Fibroblast of skin of scalp (primary cell): ENCODE measurements at regions not wholly inside any gene's neighbourhood (a gene's known extent, or its start where the extent isn't known, plus 50 kb on each side); places are given as distances from the start of the nearest gene placed in this dataset.
"Not testable (repeated sequence)": the region's sequence is repeated elsewhere in the genome, so short reads cannot be mapped to it uniquely, and the experiment has no call there.

Experiments used
- DNase-seq: peaks from one replicate; pipeline ENCODE4 v3.0.0-alpha.2; 2013

DNA sequence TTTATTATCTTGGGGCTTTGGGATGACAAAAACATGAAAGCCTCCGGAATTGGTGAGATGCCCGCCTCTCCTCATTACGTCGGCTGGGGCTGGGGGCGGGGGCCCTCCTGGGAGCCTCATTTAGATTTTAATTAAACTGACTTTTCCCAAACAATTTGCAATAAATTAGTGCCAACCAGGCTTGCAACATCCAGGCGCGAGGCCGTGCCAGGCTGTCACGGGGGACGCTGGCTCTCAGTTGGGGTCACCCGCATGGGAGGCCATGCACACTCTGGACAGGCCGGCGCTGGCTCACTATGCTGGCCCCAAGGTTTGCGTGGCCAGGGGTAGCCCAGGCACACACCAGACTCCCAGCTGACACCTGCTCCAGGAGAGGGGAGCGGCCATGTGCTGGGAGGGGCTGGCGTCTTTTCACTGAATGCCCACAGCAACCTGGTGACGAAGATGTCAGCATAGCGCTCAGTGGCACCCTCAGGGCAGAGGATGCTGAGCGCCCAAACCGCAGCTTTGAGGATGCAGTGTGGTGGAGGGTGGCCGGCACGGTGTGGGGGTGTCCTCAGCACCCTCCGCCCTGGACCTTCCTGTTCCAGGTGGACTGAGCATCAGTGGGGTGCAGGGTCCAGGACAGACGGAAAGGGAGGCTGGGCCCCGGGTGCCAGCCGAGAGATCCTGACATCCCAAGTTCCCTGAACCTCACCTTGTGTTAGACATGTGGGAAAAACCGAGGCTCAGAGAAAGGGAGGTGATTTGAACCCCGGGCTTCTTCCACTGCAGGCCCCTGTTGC, 190.8 kb upstream of the C14orf180 start:
- no peak for DNase-seq

DNA sequence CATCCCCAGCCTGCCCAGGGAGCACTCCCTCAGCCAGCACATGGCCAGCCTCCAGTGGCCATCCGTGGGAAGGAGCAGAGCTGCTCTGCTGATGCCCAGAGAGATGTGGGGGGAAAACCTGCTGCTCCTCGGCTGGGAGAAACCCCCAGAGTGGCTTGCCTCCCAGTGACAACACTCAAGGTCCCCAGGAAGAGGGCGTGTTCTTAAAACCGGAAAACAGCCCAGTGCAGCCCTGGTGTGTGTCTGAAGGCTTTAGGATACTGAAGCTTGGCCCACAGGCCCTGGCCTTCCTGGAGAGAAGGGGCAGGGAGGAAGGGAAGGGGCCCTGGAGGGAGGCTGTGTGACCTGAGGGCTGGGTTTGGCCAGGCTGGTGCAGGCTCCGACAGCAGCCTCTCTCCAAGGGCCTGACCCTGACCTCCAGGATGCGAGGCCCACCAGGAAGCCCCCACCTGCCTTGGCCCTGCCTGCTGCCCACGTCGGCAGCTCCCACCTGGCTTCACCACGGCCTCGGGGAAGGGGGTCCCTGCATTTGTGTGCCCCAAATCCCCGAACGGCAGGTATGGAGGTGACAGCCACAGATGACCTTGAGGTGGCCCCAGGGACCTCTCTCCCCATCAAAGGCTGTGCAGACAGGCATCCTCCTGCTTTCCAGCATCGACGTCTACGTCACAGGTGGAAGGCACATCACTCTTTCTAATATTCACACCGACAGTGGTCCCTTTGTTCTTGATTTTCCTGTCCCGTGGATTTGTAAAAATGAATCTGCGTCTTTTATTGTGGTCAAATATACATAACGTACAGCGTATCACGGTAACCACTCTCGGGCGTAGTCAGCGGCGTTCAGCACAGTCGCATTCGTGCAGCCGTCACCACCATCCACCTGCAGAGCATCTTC, 190.0 kb upstream of the C14orf180 start:
- no peak for DNase-seq

DNA sequence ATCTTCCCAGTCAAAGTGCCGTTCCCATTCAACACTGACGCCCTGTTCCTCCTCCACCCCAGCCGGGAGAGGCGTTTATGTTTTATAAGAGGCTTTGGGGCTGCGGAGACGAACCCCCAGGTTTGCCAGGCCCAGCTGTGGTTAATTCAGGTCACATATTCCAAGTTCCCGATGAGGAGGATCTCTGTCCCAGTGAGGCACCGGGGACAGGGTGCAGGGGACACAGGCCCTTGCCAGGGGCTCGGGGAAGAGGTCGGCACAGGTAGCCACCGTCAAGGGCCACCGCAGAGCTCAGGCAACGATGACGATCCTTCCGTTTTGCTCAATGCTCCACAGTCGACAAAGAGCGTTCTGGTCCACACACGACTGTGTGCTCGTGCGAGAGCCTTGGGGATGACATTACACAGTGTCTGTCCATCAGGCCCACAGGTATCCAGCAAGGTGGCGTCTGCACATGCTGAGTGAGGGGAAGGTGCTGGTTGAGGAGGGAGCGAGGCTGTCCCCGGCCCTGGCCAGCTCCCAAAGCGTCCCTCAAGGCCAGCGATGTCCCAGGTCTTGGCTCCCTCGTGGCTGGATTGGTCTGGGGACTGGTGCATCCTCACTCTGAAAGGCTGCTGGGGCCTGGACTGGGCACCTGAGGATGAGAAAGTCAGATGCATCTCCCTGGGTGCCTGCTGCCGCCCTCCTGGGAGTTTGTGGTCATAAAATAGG, 189.2 kb upstream of the C14orf180 start:
- DNase-seq = no peak

DNA sequence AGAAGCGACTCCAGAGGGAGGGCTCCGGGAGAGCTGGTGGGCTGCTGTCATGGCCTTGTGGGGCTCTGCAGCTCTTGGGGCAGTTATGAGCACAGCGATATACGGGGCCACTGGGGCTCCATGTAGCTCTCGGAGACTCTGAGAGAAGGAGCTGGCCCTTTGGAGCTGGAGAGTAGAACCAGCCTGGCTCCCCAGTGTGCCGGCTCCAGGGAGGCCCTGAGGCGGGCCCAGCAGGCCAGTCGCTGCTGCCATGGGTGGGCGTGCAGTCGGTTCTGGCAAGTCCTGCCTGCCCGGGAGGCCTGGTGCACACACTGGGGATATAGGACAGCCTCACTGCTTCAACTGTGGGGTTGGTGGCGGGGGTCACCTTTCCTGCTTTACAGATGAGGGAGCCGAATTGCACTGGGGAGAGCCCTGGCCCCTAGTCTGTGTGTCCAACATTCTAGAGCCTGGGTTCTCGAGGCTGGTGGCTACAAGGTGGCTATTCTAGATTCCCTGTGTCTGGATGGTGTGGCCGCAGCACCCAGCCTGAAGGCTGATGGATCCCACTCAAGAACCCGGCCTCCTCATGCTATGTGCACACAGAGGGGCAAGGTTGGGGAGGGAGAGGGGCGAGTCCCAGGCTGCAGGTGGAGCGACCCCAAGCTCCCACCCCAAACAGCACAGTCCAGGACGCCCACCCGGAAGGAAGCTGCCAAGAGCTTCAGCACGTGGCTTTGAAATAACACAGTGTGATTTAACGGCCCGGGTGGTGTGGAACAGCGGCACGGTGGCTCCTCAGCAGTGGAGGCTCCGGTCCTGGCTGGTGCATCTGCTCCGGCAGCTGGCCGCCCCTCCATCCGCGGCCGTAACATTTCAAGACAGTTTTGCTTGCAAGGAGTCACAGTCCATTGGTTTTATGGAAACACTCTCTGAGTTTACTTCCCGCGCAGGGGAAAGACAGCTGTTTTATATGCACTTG, 188.3 kb upstream of the C14orf180 start:
- no peak for DNase-seq

DNA sequence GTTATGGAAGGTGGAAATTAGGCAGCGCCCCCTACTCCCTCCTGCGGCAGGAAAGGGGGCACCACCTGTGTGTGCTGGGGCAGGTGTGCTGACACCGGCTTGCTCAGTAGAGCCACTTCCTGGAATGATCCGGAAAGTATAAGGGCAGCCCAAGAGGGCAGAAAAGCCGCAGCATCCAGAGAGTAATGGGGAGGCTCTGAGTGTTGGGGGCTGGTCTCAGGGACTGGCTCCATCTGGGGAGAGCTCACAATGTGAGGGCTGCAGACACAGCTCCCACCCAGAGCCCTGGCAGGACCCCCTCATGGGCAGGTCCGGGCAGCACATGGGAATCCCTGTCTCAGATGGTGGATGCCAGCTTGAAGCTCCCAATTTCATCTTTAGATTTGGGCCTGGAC, 187.6 kb upstream of the C14orf180 start:
- no peak for DNase-seq

DNA sequence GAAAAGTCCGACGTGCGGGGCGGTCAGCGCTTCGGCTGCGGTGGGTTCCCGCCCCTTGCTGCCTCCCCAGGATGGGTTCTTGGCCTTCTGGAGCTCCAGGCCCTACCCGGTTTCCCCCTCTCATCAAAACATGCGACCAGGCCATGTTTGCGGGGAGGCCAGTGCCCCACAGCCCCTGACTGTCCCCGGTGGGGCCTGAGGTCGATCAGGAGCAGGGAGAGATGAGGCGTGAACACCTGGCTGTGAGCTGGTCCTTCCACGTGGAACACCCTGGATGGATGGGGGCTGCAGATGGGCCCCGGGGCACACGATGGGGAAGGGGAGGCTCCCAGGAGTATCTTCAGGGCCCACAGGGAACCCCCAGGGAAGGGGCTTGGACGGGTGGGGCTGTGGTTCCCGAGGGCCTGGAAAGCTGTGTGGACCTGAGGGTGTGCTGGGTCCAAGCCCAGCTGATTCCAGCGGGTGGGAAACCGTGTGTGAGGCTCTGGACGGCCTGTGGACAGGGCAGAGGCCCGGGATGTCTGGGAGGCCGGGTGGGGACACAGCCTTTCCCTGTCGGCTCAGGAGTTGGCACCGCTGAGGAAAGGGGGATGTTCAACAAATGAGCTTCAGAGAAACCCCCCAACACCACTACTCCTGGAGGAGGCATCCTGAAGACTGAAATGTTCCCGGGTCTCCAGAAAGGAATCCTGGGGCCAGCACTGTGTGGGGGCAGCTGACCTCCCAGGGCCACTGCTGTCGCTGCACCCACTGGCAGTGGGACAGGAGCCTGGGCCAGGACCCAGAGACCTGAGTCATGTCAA, 187.0 kb upstream of the C14orf180 start:
- no peak for DNase-seq

DNA sequence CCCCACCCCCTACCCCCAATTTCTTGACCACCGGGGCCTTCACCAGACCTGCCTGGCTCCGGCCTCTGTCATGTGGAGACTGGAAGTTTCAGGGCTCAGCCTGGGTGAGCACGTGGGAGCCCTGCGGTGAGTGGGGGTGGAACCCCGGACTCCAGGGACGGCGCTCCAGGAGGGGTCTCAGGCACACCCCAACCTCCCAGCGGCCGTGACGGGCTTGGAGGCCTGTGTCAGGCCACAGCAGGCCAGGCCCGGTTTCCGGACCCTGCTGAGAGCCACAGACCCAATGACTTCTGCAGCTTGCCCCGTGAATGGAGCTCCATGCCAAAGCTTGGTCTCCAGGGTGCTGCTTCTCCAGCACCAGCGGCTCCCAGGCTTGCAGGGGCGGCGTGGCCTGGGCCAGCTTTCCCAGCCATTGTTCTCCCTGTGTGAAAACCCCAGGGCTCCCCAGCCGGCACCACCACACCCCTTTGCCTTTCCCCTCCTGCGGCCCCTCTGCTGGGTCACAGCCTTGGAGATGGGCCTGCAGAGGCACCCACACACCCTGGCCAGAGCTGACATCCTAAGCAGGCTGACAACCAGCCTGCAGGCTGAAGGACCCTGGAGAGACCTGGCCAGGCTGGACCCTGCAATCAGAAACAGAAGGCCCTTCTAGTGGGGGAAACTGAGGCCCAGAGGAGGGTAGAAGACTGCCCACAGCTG, 186.2 kb upstream of the C14orf180 start:
- no peak for DNase-seq

DNA sequence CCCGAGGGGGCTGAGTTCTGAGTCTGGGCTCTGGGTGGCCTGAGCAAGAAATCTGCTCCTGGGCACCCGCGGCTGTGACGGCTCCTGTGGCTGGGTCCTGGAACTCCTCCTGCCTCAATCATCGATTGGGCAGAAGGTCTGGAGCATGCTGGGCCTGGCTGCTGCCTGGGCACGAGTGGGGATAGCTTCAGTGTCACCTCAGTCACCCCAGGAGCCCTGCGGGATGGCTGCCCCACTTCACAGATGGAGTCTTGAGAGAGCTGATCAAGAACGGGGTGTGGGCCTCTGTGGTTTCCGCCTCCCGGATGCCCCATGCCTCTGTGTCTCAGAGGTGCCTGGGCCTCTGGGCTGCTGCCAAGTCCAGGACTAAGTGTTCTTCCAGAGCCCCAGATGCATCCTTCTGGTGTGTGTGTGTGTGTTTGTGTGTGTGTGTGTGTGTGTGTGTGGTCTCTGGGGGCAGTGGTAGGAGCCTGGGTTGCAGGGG, 185.6 kb upstream of the C14orf180 start:
- DNase-seq = peak; percentile 5

DNA sequence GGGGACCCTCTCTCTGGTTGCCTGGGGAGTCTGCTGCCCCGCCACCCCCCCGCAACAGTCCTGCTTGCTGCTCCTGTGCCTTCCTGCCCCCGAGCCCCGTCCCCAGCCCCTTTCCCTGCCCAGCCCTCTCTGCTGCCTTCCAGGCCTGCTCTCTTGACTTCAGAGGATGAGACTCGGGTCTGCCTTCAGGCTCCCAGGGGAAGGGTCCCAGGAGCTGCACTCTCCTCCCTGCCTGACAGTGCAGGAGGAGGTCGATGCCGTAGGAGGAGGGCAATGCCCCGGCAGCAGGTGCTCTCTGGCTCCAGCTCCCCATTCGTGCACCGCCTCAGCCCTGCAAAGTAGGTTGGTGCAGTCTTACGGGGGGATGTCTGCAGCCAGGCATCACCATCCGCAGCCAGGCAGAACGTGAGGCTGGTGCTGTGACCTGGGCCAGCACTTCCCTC, 185.1 kb upstream of the C14orf180 start:
- DNase-seq = no peak

DNA sequence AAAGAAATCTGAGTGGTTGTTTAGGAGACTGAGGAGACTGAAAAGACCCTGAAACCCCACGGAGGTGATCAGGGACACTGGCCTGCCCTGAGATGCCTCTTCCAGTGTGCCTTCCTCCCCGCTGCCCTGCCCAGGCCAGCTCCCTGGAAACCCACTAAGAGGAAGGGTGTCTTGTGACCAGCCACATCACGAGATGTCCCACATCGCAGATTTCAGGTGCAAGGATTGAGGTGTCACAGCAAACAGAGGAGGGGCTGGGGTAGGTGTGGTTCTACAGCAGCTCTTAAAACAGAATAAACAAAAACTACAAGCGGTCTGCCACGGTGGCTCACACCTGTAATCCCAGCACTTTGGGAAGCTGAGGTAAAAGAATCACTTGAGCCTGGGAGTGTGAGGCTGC, 184.3 kb upstream of the C14orf180 start:
- DNase-seq = no peak

DNA sequence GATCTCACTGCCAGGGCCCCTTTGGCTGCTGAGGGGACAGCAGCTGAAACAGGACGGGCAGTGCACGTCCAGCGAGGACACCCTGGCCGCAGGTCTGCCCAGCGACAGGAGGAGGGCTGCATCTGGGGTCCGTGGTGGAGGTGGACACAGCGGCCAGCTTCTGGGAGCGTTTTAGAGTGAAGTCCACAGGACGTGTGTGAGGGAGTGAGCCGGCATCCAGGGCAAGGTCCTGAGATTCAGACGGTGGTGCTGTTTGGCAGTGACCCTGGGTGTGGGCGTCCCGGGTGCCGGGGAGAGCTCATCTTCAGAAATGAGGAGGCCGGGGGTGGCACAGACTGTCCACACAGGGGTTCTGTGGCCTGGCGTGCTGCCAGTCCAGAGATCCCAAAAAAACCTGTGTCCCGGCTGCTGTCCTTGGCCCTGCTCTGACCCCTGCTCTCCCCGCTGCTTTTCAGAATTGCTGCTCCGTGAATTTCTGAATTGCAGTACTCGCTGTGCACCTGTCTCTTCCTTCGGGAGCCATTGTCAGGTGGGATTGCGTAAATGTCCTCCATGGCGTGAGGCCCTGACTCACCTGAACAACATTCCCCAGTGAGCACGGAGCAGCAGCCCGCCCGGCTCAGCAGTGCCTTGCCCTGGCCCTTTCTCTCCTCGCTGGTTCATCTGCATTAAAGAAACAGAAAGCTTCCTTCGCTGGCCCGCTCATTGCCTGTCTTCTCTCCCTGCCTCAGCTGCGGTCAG, 183.5 kb upstream of the C14orf180 start:
- no peak for DNase-seq

DNA sequence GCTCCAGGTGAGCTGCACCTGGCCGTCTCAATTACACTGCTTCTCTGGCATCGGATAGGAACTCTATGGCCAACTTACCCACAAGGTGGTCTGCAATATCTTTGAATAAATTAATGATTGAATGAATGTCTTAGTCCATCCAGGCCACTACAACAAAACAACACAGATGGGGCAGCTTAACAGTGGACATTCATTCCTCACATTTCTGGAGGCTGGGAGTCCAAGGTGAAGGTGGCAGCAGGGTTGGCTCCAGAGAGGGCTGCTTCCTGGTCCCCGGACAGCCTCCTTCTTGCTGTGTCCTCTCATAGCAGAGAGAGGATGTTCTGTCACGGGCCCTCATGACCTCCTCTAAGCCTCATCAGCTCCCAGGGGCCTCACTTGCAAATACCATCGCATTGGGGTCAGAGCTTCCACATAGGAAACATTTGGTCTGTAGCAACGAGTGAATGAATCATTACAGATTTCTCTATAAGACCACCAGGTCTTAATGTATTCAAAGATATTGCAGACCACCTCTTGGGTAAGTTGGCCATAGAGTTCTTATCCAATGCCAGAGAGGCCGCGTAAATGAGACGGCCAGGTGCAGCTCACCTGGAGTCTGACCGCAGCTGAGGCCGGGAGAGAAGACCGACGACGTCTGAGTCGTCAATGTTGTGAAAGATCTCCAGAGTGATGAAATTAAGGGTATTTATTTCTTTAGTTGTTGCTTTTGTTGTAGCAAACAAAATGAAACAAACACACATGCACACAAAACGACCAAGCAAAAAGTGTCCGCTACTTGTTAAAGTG, 182.7 kb upstream of the C14orf180 start:
- DNase-seq = no peak

DNA sequence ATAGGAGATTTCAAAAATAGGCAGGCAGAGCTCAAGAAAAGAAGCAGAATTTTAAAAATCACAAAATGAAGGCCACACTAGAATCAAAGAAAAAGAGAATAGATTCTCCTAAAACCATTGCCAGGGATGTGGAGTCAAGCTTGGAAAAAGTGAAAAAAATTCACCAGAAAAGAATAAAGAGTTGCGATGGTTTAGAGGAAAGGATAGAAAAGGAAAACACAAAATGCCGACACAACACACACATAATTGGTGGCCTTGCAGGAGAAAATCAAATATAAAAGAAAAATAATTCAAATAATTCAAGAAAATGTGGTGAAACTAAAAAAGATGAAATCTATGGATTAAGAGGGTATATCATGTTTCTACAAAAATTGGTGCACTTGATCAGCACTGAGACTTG, 181.6 kb upstream of the C14orf180 start:
- DNase-seq = no peak

DNA sequence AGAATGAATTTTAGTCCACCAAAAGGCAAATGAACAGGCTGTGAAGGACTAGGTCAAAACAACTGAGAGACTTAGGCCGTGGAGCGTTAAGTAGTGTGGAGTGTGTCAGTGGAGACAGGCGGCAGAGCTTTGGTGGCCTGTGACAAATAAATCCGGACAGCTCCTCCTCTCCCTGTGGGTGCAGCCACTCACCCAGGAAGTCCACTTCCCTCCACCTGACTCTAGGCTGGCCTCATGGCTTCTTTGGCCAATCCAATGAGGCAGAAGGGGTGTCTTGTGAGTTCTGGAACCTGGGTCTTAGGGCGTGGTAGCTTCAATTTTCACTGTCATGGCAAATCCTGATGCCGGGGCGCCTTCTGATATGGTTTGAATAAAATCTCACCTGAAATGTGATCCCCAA, 180.9 kb upstream of the C14orf180 start:
- no peak for DNase-seq

DNA sequence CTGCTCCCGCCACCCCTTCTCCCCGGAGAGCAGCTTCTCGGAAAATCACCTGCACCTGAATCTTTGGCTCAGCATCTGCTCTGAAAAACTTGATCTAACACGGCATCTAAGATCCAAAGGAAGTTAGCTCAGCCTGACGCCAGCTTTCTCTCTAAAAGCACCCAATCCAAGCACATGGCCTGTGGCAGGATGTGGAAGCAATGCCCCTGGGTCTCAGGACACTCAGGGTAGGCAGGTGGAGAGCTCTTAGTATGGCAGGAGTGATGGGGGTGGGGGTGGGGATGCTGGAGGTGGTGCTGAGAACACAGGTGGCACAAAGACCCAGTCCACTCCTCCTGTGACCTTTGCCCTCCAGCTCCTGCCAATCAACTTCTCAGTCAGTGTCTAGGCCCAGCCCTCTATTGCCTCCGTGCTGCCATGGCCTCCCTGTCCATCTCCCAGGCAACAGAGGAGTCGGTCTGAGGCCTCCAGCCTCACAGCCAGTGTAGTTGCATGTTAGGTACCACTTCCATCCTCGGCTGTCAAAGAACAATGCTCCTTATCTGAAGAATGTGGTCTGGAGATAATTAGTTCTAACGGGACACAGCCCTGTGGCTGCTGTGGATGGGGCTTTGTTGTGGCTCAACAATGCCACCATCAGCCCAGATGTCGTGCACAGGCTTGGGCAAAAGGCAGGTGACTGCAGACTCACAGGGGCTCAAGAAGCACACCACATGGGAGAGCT, 180.0 kb upstream of the C14orf180 start:
- DNase-seq = no peak

DNA sequence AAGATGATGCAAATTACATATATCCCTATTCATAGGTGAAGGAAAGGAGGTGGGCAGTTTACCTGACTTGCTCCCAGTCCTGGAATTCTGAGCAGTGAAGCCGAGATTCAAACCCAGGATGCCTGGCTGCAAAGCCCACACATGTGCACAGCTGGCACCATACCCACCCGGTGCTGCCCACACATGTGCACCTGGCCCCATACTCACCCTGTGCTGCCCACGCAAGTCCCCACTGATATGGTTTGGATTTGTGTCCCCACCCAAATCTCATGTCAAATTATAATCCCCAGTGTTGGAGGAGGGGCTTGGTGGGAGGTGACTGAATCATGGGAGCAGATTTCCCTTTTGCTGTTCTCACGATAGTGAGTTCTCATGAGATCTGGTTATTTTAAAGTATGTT, 179.2 kb upstream of the C14orf180 start:
- DNase-seq = no peak

DNA sequence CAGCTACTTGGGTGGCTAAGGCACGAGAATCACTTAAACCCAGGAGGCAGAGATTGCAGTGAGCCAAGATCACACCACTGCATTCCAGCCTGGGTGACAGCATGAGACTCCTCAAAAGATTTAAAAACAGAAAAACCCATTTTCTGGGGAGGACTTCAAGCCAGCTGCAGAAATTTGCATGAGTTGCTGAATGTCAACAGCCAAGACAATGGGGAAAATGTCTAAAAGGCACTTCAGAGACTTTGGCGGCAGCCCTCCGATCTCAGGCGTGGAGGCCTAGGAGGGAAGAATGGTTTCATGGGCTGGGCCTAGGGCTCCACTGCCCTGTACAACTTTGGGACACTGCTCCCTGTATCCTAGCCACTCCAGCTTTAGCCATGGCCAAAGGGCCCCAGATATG, 177.8 kb upstream of the C14orf180 start:
- no peak for DNase-seq

DNA sequence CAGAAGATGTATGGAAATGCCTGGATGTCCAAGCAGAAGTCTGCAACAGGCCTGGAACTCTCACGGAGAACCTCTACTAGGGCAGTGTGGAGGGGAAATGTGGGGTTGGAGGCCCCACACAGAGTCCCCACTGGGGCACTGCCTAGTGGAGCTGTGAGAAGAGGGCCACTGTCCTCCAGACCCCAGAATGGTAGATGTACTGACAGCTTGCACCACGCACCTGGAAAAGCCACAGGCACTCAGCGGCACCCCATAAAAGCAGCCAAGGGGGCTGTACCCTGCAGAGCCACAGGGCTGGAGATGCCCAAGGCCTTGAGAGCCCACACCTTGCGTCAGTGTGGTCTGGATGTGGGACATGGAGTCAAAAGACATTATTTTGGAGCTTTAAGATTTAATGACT, 177.3 kb upstream of the C14orf180 start:
- not testable (repeated sequence) for DNase-seq
